Astrocyte (in vitro differentiated cells and primary cell): ENCODE measurements at regions not wholly inside any gene's neighbourhood (a gene's known extent, or its start where the extent isn't known, plus 50 kb on each side); places are given as distances from the start of the nearest gene placed in this dataset.

Experiments
- DNase-seq: peaks from one replicate; pipeline ENCODE4 v3.0.0-alpha.2; 2010; ENCODE audit warnings: low read depth
- FAIRE-seq: peaks from 2 replicates; lab custom pipeline; 2011; peaks lifted over from hg19 to GRCh38; lab: Jason Lieb, UNC
- H2AFZ ChIP-seq: 2 replicates; pipeline ENCODE4 v1.6.0; 2012; ENCODE audit warnings: low read depth, low read length, inconsistent platforms
- H3K27ac ChIP-seq: 2 replicates; pipeline ENCODE4 v1.5.1; 2011; ENCODE audit warnings: low read depth, low read length, inconsistent platforms
- H3K27me3 ChIP-seq: 2 replicates; pipeline ENCODE4 v1.6.0; 2011; ENCODE audit warnings: low read length, inconsistent platforms; ENCODE audit not compliant: insufficient read depth
- H3K36me3 ChIP-seq: 2 replicates; pipeline ENCODE4 v1.5.1; 2011; ENCODE audit warnings: low read length, inconsistent platforms; ENCODE audit not compliant: insufficient read depth
- H3K4me1 ChIP-seq: 2 replicates; pipeline ENCODE4 v1.5.1; 2011; ENCODE audit warnings: low read length, inconsistent platforms; ENCODE audit not compliant: insufficient read depth
- H3K4me2 ChIP-seq: 2 replicates; pipeline ENCODE4 v1.6.0; 2012; ENCODE audit warnings: low read length, inconsistent platforms
- H3K4me3 ChIP-seq: 2 replicates; pipeline ENCODE4 v1.5.1; 2011; ENCODE audit warnings: low read depth, mild to moderate bottlenecking, low read length, inconsistent platforms; ENCODE audit not compliant: insufficient read depth
- H3K79me2 ChIP-seq: 2 replicates; pipeline ENCODE4 v1.6.0; 2012; ENCODE audit warnings: mild to moderate bottlenecking, low read length, inconsistent platforms; ENCODE audit not compliant: insufficient read depth
- H3K9ac ChIP-seq: 2 replicates; pipeline ENCODE4 v1.6.0; 2012; ENCODE audit warnings: mild to moderate bottlenecking, low read length, inconsistent platforms
- H3K9me3 ChIP-seq: 2 replicates; pipeline ENCODE4 v1.5.1; 2012; ENCODE audit warnings: low read depth, mild to moderate bottlenecking, low read length, inconsistent platforms; ENCODE audit not compliant: insufficient read depth
- H4K20me1 ChIP-seq: 2 replicates; pipeline ENCODE4 v1.6.0; 2012; ENCODE audit warnings: low read length, inconsistent platforms; ENCODE audit not compliant: insufficient read depth
- H3K27ac Mint-ChIP-seq: one replicate; pipeline ENCODE4 v1.8.0; 2021; ENCODE audit warnings: mild to moderate bottlenecking, mixed read lengths; ENCODE audit not compliant: unreplicated experiment
- H3K27me3 Mint-ChIP-seq: one replicate; pipeline ENCODE4 v1.8.0; 2021; ENCODE audit warnings: low read depth, mixed read lengths; ENCODE audit not compliant: unreplicated experiment
- H3K36me3 Mint-ChIP-seq: one replicate; pipeline ENCODE4 v1.8.0; 2021; ENCODE audit warnings: low read depth, mixed read lengths; ENCODE audit not compliant: unreplicated experiment
- H3K4me1 Mint-ChIP-seq: one replicate; pipeline ENCODE4 v1.8.0; 2021; ENCODE audit warnings: low read depth, mixed read lengths; ENCODE audit not compliant: unreplicated experiment
- H3K4me3 Mint-ChIP-seq: one replicate; pipeline ENCODE4 v1.8.0; 2021; ENCODE audit warnings: mild to moderate bottlenecking, moderate library complexity, mixed read lengths; ENCODE audit not compliant: unreplicated experiment
- H3K9me3 Mint-ChIP-seq: one replicate; pipeline ENCODE4 v1.8.0; 2021; ENCODE audit warnings: mild to moderate bottlenecking, mixed read lengths; ENCODE audit not compliant: unreplicated experiment
- EZH2 ChIP-seq: IDR thresholded peaks from 2 replicates; pipeline ENCODE4 v1.6.1; 2012; ENCODE audit warnings: mild to moderate bottlenecking, low read length, inconsistent platforms; ENCODE audit not compliant: insufficient read depth
- TF ChIP-seq, protein P1 (sequence below): IDR thresholded peaks from 2 replicates; pipeline ENCODE4 v1.5.1; 2011; ENCODE audit warnings: low read depth, mild to moderate bottlenecking, inconsistent platforms, low read length, moderate library complexity; ENCODE audit not compliant: insufficient read depth

GRCh38 chr3:132963786-132964185 is 74.4 kb upstream of the TMEM108 start:
- no peaks in the 10 kb centered on the region for H3K27me3 ChIP-seq
- no peak overlapping the region for H3K27ac Mint-ChIP-seq
- no peak overlapping the region for H3K9ac ChIP-seq
- H3K4me3 ChIP-seq = no peak overlapping the region
- H3K4me1 ChIP-seq = no peaks in the 10 kb centered on the region
- no peak overlapping the region for H3K4me3 Mint-ChIP-seq
- no peaks in the 10 kb centered on the region for H4K20me1 ChIP-seq
- H2AFZ ChIP-seq = no peak overlapping the region
- H3K36me3 Mint-ChIP-seq = no peaks in the 10 kb centered on the region
- TF ChIP-seq, protein P1, sequence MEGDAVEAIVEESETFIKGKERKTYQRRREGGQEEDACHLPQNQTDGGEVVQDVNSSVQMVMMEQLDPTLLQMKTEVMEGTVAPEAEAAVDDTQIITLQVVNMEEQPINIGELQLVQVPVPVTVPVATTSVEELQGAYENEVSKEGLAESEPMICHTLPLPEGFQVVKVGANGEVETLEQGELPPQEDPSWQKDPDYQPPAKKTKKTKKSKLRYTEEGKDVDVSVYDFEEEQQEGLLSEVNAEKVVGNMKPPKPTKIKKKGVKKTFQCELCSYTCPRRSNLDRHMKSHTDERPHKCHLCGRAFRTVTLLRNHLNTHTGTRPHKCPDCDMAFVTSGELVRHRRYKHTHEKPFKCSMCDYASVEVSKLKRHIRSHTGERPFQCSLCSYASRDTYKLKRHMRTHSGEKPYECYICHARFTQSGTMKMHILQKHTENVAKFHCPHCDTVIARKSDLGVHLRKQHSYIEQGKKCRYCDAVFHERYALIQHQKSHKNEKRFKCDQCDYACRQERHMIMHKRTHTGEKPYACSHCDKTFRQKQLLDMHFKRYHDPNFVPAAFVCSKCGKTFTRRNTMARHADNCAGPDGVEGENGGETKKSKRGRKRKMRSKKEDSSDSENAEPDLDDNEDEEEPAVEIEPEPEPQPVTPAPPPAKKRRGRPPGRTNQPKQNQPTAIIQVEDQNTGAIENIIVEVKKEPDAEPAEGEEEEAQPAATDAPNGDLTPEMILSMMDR = no peak
- no peak for TF ChIP-seq EZH2
- H3K4me2 ChIP-seq = no peak overlapping the region
- H3K4me1 Mint-ChIP-seq = peaks cover 10% of the 10 kb centered on the region
- DNase-seq (no peak), FAIRE-seq (no peak)
- H3K27me3 Mint-ChIP-seq = peaks cover 10% of the 10 kb centered on the region
- H3K79me2 ChIP-seq = no peaks in the 10 kb centered on the region
- H3K9me3 Mint-ChIP-seq = peaks cover 4% of the 10 kb centered on the region
- H3K9me3 ChIP-seq = no peaks in the 10 kb centered on the region
- no peak overlapping the region for H3K27ac ChIP-seq
- no peaks in the 10 kb centered on the region for H3K36me3 ChIP-seq

- peaks cover 4% of the 10 kb centered on the region for H3K9me3 Mint-ChIP-seq
- Histone ChIP-seq H3K4me2 (no peak overlapping the region), H3K9ac (no peak overlapping the region), H3K4me3 (no peak overlapping the region), H4K20me1 (no peaks in the 10 kb centered on the region), H3K79me2 (no peaks in the 10 kb centered on the region), H3K9me3 (no peaks in the 10 kb centered on the region), H3K27me3 (no peaks in the 10 kb centered on the region), H3K36me3 (no peaks in the 10 kb centered on the region), H3K27ac (no peak overlapping the region), H2AFZ (no peak overlapping the region), H3K4me1 (no peaks in the 10 kb centered on the region)
- no peak for FAIRE-seq
- H3K36me3 Mint-ChIP-seq = no peaks in the 10 kb centered on the region
- DNase-seq = no peak
- peaks cover 10% of the 10 kb centered on the region for H3K4me1 Mint-ChIP-seq
- no peak overlapping the region for H3K27ac Mint-ChIP-seq
- peaks cover 14% of the 10 kb centered on the region for H3K27me3 Mint-ChIP-seq
- H3K4me3 Mint-ChIP-seq = no peak overlapping the region
- TF ChIP-seq, protein P1 = no peak
- TF ChIP-seq EZH2 = no peak
Observed at GRCh38 chr3:132961991-132962390, 76.2 kb upstream of the TMEM108 start.

DNA sequence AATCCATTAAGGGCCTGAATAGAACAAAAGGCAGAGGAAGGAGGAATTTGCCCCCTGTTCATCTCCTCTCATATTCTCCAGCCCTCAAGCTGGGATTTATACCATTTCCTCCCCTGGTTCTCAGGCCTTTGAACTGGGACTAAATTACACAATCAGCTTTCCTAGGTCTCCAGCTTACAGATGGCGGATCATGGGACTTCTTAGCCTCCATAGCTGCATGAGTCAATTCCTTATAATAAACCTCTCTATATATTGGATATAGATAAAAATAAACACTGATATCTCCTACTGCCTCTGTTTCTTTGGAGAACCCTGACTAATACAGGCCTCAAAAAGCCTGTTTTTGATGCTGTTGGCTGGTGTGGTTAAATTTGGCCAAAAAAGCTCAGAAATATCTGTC is 84.5 kb upstream of the TMEM108 start:
- Histone ChIP-seq H4K20me1 (no peaks in the 10 kb centered on the region), H3K4me1 (no peaks in the 10 kb centered on the region), H3K79me2 (no peaks in the 10 kb centered on the region), H3K27ac (no peak overlapping the region), H3K9ac (no peak overlapping the region), H3K4me3 (no peak overlapping the region), H3K4me2 (no peak overlapping the region), H3K27me3 (no peaks in the 10 kb centered on the region), H3K36me3 (no peaks in the 10 kb centered on the region), H3K9me3 (no peaks in the 10 kb centered on the region), H2AFZ (no peak overlapping the region)
- no peak overlapping the region for H3K4me3 Mint-ChIP-seq
- no peaks in the 10 kb centered on the region for H3K4me1 Mint-ChIP-seq
- no peak overlapping the region for H3K27ac Mint-ChIP-seq
- no peak for TF ChIP-seq EZH2
- TF ChIP-seq, protein P1 = no peak
- no peak for FAIRE-seq
- H3K36me3 Mint-ChIP-seq = no peaks in the 10 kb centered on the region
- peaks cover 6% of the 10 kb centered on the region for H3K27me3 Mint-ChIP-seq
- peaks cover 3% of the 10 kb centered on the region for H3K9me3 Mint-ChIP-seq
- no peak for DNase-seq
